ENCODE measurements at regions not wholly inside any gene's neighbourhood (a gene's known extent, or its start where the extent isn't known, plus 50 kb on each side); places are given as distances from the start of the nearest gene placed in this dataset.

GRCh38 chr6:111975466-111975865 is 78.4 kb upstream of the CCN6 start:
- H3K27me3 ChIP-seq (ENCODE audit: insufficient read depth): no peaks in the 10 kb centered on the region
- Mint-ChIP-seq H3K4me3 (no peak overlapping the region), H3K4me1 (peaks cover 13% of the 10 kb centered on the region), H3K27me3 (ENCODE audit: insufficient read depth, low read depth, poor library complexity) (peaks cover 1% of the 10 kb centered on the region), H3K9me3 (no peaks in the 10 kb centered on the region), H3K27ac (no peak overlapping the region), H3K36me3 (ENCODE audit: low read depth) (no peaks in the 10 kb centered on the region)
- no peaks in the 10 kb centered on the region for H3K79me2 ChIP-seq (replicated peaks; ENCODE audit: insufficient read depth)
- no peak overlapping the region for H3K4me2 ChIP-seq
- no peaks in the 10 kb centered on the region; the same call in 1 of the 2 replicates for H4K20me1 ChIP-seq (replicated peaks; ENCODE audit: insufficient read depth)
- no peaks in the 10 kb centered on the region for H3K36me3 ChIP-seq (ENCODE audit: insufficient read depth)
- H3K27ac ChIP-seq (ENCODE audit: low read depth): no peak overlapping the region
- ATAC-seq: no peak
- no peak overlapping the region for H3K4me3 ChIP-seq
- H2AFZ ChIP-seq: no peak overlapping the region; the same call in 1 of the 2 replicates
- no peaks in the 10 kb centered on the region; the same call in 1 of the 2 replicates for H3K4me1 ChIP-seq (ENCODE audit: insufficient read depth)
- no peaks in the 10 kb centered on the region for H3F3A ChIP-seq (replicated peaks; ENCODE audit: low read depth)
- TF ChIP-seq, protein P1, sequence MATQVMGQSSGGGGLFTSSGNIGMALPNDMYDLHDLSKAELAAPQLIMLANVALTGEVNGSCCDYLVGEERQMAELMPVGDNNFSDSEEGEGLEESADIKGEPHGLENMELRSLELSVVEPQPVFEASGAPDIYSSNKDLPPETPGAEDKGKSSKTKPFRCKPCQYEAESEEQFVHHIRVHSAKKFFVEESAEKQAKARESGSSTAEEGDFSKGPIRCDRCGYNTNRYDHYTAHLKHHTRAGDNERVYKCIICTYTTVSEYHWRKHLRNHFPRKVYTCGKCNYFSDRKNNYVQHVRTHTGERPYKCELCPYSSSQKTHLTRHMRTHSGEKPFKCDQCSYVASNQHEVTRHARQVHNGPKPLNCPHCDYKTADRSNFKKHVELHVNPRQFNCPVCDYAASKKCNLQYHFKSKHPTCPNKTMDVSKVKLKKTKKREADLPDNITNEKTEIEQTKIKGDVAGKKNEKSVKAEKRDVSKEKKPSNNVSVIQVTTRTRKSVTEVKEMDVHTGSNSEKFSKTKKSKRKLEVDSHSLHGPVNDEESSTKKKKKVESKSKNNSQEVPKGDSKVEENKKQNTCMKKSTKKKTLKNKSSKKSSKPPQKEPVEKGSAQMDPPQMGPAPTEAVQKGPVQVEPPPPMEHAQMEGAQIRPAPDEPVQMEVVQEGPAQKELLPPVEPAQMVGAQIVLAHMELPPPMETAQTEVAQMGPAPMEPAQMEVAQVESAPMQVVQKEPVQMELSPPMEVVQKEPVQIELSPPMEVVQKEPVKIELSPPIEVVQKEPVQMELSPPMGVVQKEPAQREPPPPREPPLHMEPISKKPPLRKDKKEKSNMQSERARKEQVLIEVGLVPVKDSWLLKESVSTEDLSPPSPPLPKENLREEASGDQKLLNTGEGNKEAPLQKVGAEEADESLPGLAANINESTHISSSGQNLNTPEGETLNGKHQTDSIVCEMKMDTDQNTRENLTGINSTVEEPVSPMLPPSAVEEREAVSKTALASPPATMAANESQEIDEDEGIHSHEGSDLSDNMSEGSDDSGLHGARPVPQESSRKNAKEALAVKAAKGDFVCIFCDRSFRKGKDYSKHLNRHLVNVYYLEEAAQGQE (IDR thresholded peaks at IDR 0.05; ENCODE audit: unreplicated experiment): no peak
- TF ChIP-seq EZH2phosphoT487 (IDR thresholded peaks at IDR 0.05; ENCODE audit: unreplicated experiment): no peak
- TF ChIP-seq, protein P2, sequence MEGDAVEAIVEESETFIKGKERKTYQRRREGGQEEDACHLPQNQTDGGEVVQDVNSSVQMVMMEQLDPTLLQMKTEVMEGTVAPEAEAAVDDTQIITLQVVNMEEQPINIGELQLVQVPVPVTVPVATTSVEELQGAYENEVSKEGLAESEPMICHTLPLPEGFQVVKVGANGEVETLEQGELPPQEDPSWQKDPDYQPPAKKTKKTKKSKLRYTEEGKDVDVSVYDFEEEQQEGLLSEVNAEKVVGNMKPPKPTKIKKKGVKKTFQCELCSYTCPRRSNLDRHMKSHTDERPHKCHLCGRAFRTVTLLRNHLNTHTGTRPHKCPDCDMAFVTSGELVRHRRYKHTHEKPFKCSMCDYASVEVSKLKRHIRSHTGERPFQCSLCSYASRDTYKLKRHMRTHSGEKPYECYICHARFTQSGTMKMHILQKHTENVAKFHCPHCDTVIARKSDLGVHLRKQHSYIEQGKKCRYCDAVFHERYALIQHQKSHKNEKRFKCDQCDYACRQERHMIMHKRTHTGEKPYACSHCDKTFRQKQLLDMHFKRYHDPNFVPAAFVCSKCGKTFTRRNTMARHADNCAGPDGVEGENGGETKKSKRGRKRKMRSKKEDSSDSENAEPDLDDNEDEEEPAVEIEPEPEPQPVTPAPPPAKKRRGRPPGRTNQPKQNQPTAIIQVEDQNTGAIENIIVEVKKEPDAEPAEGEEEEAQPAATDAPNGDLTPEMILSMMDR (conservative IDR thresholded peaks at IDR 0.05; ENCODE audit: low read depth in 2 of 2): no peak
- TF ChIP-seq NANOG (IDR thresholded peaks at IDR 0.05; ENCODE audit: borderline replicate concordance): no peak
- no peak for TF ChIP-seq ZNF114 (CRISPR knock-in tag; IDR thresholded peaks at IDR 0.05)
- no peak for TF ChIP-seq EZH2 (IDR thresholded peaks at IDR 0.05; ENCODE audit: low read depth, unreplicated experiment)
- no peak for TF ChIP-seq CREB1 (CRISPR knock-in tag; IDR thresholded peaks at IDR 0.05; ENCODE audit: low read depth)
- no peak for TF ChIP-seq POLR2AphosphoS5 (IDR thresholded peaks at IDR 0.05; ENCODE audit: low read depth)
- TF ChIP-seq ZNF331 (CRISPR knock-in tag; IDR thresholded peaks at IDR 0.05; ENCODE audit: low read depth): no peak
- no peak for DNase-seq (ENCODE audit: low spot score)
- peaks cover 18% of the 10 kb centered on the region for H3K9me2 ChIP-seq (ENCODE audit: insufficient read depth)

DNA sequence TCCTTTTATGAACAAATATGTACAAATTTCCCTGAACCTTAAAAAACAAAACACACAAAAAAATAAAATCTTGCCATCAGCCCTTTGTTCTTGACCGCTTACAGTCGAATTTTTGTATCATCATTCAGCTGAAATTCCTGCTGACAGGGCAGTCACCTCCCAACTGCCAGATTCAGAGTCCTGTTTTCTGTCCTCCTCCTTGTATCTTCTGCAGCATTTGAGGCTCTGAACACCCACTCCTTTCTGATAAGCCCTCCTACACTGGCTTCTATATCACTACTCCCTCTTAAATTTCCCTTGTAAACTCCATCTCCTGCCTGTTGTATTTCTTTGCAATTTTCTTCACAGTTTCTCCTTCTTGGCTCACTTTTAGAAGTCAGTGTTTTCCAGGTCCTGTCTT is 77.8 kb upstream of the CCN6 start:
- no peaks in the 10 kb centered on the region for H3K4me1 ChIP-seq (ENCODE audit: insufficient read depth)
- H3K27ac Mint-ChIP-seq: no peak overlapping the region
- TF ChIP-seq ZNF114 (CRISPR knock-in tag; IDR thresholded peaks at IDR 0.05) (no peak), JUNB (IDR thresholded peaks at IDR 0.05; ENCODE audit: unreplicated experiment) (no peak)
- TF ChIP-seq, protein P2 (conservative IDR thresholded peaks at IDR 0.05; ENCODE audit: low read depth in 2 of 2): no peak

More for the DNA sequence above, 77.8 kb upstream of the CCN6 start:
- H3K4me3 Mint-ChIP-seq: no peak overlapping the region
- Histone ChIP-seq H2AFZ (no peak overlapping the region), H3K4me3 (no peak overlapping the region), H4K20me1 (replicated peaks; ENCODE audit: insufficient read depth) (no peaks in the 10 kb centered on the region; the same call in 1 of the 2 replicates), H3K36me3 (ENCODE audit: insufficient read depth) (no peaks in the 10 kb centered on the region), H3K27me3 (ENCODE audit: insufficient read depth) (no peaks in the 10 kb centered on the region), H3F3A (replicated peaks; ENCODE audit: low read depth) (no peaks in the 10 kb centered on the region), H3K27ac (ENCODE audit: low read depth) (no peak overlapping the region), H3K4me2 (no peak overlapping the region), H3K79me2 (replicated peaks; ENCODE audit: insufficient read depth) (no peaks in the 10 kb centered on the region), H3K9me2 (ENCODE audit: insufficient read depth) (peaks cover 18% of the 10 kb centered on the region)
- DNase-seq (ENCODE audit: low spot score): no peak
- no peaks in the 10 kb centered on the region for H3K9me3 Mint-ChIP-seq
- peaks cover 1% of the 10 kb centered on the region for H3K27me3 Mint-ChIP-seq (ENCODE audit: insufficient read depth, low read depth, poor library complexity)
- peaks cover 9% of the 10 kb centered on the region for H3K4me1 Mint-ChIP-seq
- ATAC-seq: no peak
- no peaks in the 10 kb centered on the region for H3K36me3 Mint-ChIP-seq (ENCODE audit: low read depth)

All from GM23338 (cell line).